H9 (cell line): ENCODE measurements at regions not wholly inside any gene's neighbourhood (a gene's known extent, or its start where the extent isn't known, plus 50 kb on each side); places are given as distances from the start of the nearest gene placed in this dataset.

ENCODE experiments used
- DNase-seq: peaks from one replicate; pipeline ENCODE4 v3.0.0-alpha.2; 2017
- H2AFZ ChIP-seq: one replicate; pipeline ENCODE4 v1.6.1; 2013; ENCODE audit warnings: mild to moderate bottlenecking, low read length, control low read depth, moderate library complexity
- H2AK5ac ChIP-seq: 2 replicates; pipeline ENCODE4 v1.6.1; 2013; ENCODE audit warnings: low read length, control low read depth, mixed read lengths; ENCODE audit not compliant: insufficient read length
- H2BK120ac ChIP-seq: one replicate; pipeline ENCODE4 v1.6.1; 2013; ENCODE audit warnings: low read depth, mild to moderate bottlenecking, low read length, control low read depth, inconsistent platforms; ENCODE audit not compliant: poor library complexity, severe bottlenecking
- H2BK12ac ChIP-seq: 2 replicates; pipeline ENCODE4 v1.6.1; 2013; ENCODE audit warnings: low read length, control low read depth, mixed read lengths, low read depth; ENCODE audit not compliant: insufficient read length
- H2BK15ac ChIP-seq: 2 replicates; pipeline ENCODE4 v1.6.1; 2013; ENCODE audit warnings: low read depth, low read length, control low read depth
- H2BK20ac ChIP-seq: one replicate; pipeline ENCODE4 v1.6.1; 2013; ENCODE audit warnings: low read depth, mild to moderate bottlenecking, low read length, control low read depth, inconsistent platforms; ENCODE audit not compliant: poor library complexity, severe bottlenecking
- H2BK5ac ChIP-seq: 2 replicates; pipeline ENCODE4 v1.6.1; 2013; ENCODE audit warnings: low read length, control low read depth, mixed read lengths; ENCODE audit not compliant: insufficient read length
- H3K14ac ChIP-seq: 2 replicates; pipeline ENCODE4 v1.6.1; 2013; ENCODE audit warnings: low read length, control low read depth; ENCODE audit not compliant: insufficient read depth
- H3K18ac ChIP-seq: 2 replicates; pipeline ENCODE4 v1.6.1; 2013; ENCODE audit warnings: low read depth, mild to moderate bottlenecking, mixed read lengths, low read length, control low read depth; ENCODE audit not compliant: insufficient read length
- H3K23ac ChIP-seq: 2 replicates; pipeline ENCODE4 v1.6.1; 2013; ENCODE audit warnings: low read length, control low read depth, mixed read lengths, low read depth; ENCODE audit not compliant: insufficient read length
- H3K23me2 ChIP-seq: 2 replicates; pipeline ENCODE4 v1.6.1; 2013; ENCODE audit warnings: low read depth, mild to moderate bottlenecking, mixed read lengths, low read length, control low read depth; ENCODE audit not compliant: insufficient read length, poor library complexity, severe bottlenecking
- H3K27ac ChIP-seq: 2 replicates; pipeline ENCODE4 v1.5.1; 2013; ENCODE audit warnings: low read length, control low read depth, mixed read lengths, low read depth; ENCODE audit not compliant: insufficient read length
- H3K27me3 ChIP-seq: 2 replicates; pipeline ENCODE4 v1.6.1; 2013; ENCODE audit warnings: low read length, control low read depth, inconsistent platforms; ENCODE audit not compliant: insufficient read depth
- H3K4ac ChIP-seq: 2 replicates; pipeline ENCODE4 v1.6.1; 2013; ENCODE audit warnings: low read depth, mild to moderate bottlenecking, control low read depth, inconsistent platforms, low read length, moderate library complexity
- H3K4me1 ChIP-seq: 2 replicates; pipeline ENCODE4 v1.6.1; 2013; ENCODE audit warnings: low read length, control low read depth, inconsistent platforms; ENCODE audit not compliant: insufficient read depth
- H3K4me2 ChIP-seq: 2 replicates; pipeline ENCODE4 v1.6.1; 2013; ENCODE audit warnings: low read length, control low read depth, mixed read lengths; ENCODE audit not compliant: insufficient read length, insufficient read depth
- H3K56ac ChIP-seq: 2 replicates; pipeline ENCODE4 v1.6.1; 2013; ENCODE audit warnings: low read depth, mild to moderate bottlenecking, mixed read lengths, low read length, control low read depth; ENCODE audit not compliant: insufficient read length
- H3K79me1 ChIP-seq: 2 replicates; pipeline ENCODE4 v1.6.1; 2013; ENCODE audit warnings: low read depth, mild to moderate bottlenecking, moderate library complexity, low read length, control low read depth, inconsistent platforms; ENCODE audit not compliant: insufficient read depth, poor library complexity, severe bottlenecking
- H3K79me2 ChIP-seq: 2 replicates; pipeline ENCODE4 v1.6.1; 2013; ENCODE audit warnings: low read length, control low read depth, inconsistent platforms; ENCODE audit not compliant: insufficient read depth
- H3K9ac ChIP-seq: 2 replicates; pipeline ENCODE4 v1.6.1; 2013; ENCODE audit warnings: low read length, control low read depth, mixed read lengths; ENCODE audit not compliant: insufficient read length; ENCODE audit errors: extremely low read depth
- H3K9me3 ChIP-seq: one replicate; pipeline ENCODE4 v1.6.1; 2013; ENCODE audit warnings: low read depth, low read length, inconsistent platforms; ENCODE audit not compliant: control insufficient read depth
- H3T11ph ChIP-seq: one replicate; pipeline ENCODE4 v1.6.1; 2013; ENCODE audit warnings: mild to moderate bottlenecking, low read length, control low read depth, inconsistent platforms
- H4K20me1 ChIP-seq: one replicate; pipeline ENCODE4 v1.6.1; 2013; ENCODE audit not compliant: control insufficient read depth, insufficient read length, insufficient read depth
- H4K5ac ChIP-seq: 2 replicates; pipeline ENCODE4 v1.6.1; 2013; ENCODE audit warnings: low read depth, mild to moderate bottlenecking, mixed read lengths, low read length, control low read depth; ENCODE audit not compliant: insufficient read length
- H4K8ac ChIP-seq: replicated peaks from 2 replicates; pipeline ENCODE4 v1.6.1; 2013; ENCODE audit warnings: low read length, control low read depth, mixed read lengths, low read depth; ENCODE audit not compliant: insufficient read length
- H4K91ac ChIP-seq: 2 replicates; pipeline ENCODE4 v1.6.1; 2013; ENCODE audit warnings: low read depth, mild to moderate bottlenecking, moderate library complexity, mixed read lengths, low read length, control low read depth; ENCODE audit not compliant: insufficient read length
- H3K27ac Mint-ChIP-seq, 3 experiments: 2 replicates in 2 of 3; 3 replicates in 1 of 3; pipeline ENCODE4 v1.8.0; 2020 to 2021; ENCODE audit warnings: mixed read lengths in 3 of 3, mild to moderate bottlenecking in 1 of 3, moderate library complexity in 1 of 3
- H3K27me3 Mint-ChIP-seq: 2 replicates; pipeline ENCODE4 v1.8.0; 2021; ENCODE audit warnings: low read depth, mild to moderate bottlenecking, moderate library complexity, mixed read lengths
- H3K36me3 Mint-ChIP-seq, 3 experiments: 2 replicates in 2 of 3; 3 replicates in 1 of 3; pipeline ENCODE4 v1.8.0; 2020 to 2021; ENCODE audit warnings: low read depth in 3 of 3, mixed read lengths in 3 of 3; ENCODE audit not compliant: insufficient read depth in 1 of 3
- H3K4me1 Mint-ChIP-seq, 2 experiments: 2 replicates each; pipeline ENCODE4 v1.8.0; 2020; ENCODE audit warnings: mixed read lengths in 2 of 2
- H3K4me3 Mint-ChIP-seq, 2 experiments: 2 replicates in 1 of 2; 3 replicates in 1 of 2; pipeline ENCODE4 v1.8.0; 2020 to 2021; ENCODE audit warnings: mild to moderate bottlenecking in 2 of 2, mixed read lengths in 2 of 2, moderate library complexity in 1 of 2
- H3K9me3 Mint-ChIP-seq, 2 experiments: 2 replicates in 1 of 2; 3 replicates in 1 of 2; pipeline ENCODE4 v1.8.0; 2020; ENCODE audit warnings: mild to moderate bottlenecking in 2 of 2, mixed read lengths in 2 of 2, moderate library complexity in 1 of 2
- WGBS: extraction: QIAGEN DNeasy Blood & Tissue Kit; methylation state at CpG from one replicate; pipeline ENCODE4 v1.1.7; 2013; ENCODE audit warnings: missing lambda C conversion rate, low lambda C conversion rate, mixed read lengths; ENCODE audit not compliant: insufficient read length; ENCODE audit errors: extremely low coverage; 5-methylcytosine and 5-hydroxymethylcytosine counted together
- TF ChIP-seq, protein P1 (sequence below): fragments of 200-600 bp; sonication (generic); conservative IDR thresholded peaks from 3 replicates; pipeline ENCODE4 v1.8.0; 2021; ENCODE audit warnings: antibody characterized with exemption, mild to moderate bottlenecking

GRCh38 chr11:127620671-127621070 is 620.1 kb upstream of the KIRREL3 start:
- Histone ChIP-seq H2BK20ac (no peak overlapping the region), H3K4me2 (no peak overlapping the region), H2BK15ac (no peak overlapping the region), H4K5ac (no peak overlapping the region), H3T11ph (no peak overlapping the region), H3K79me1 (no peaks in the 10 kb centered on the region), H2BK5ac (no peak overlapping the region), H3K14ac (no peak overlapping the region), H4K91ac (no peak overlapping the region), H3K18ac (no peak overlapping the region), H3K23ac (no peak overlapping the region), H2AK5ac (no peak overlapping the region), H4K20me1 (no peaks in the 10 kb centered on the region), H3K9ac (no peak overlapping the region), H2BK120ac (no peak overlapping the region), H3K56ac (no peak overlapping the region), H3K4ac (no peak overlapping the region), H3K4me1 (no peaks in the 10 kb centered on the region), H3K79me2 (no peaks in the 10 kb centered on the region), H3K23me2 (no peaks in the 10 kb centered on the region), H2AFZ (no peak overlapping the region), H3K27ac (no peak overlapping the region), H3K27me3 (no peaks in the 10 kb centered on the region), H4K8ac (no peak overlapping the region), H3K9me3 (no peaks in the 10 kb centered on the region), H2BK12ac (no peak overlapping the region)
- Mint-ChIP-seq H3K36me3 (no peaks in the 10 kb centered on the region), H3K9me3 (no peaks in the 10 kb centered on the region), H3K4me3 (no peak overlapping the region), H3K27me3 (no peaks in the 10 kb centered on the region), H3K4me1 (peaks cover 3 to 4% of the 10 kb centered on the region in 2 experiments; a peak in 3 of 4 replicates), H3K27ac (no peak overlapping the region)
- no peak for DNase-seq
- WGBS = no CpG with 5 or more reads among the region's 4 CpGs
- TF ChIP-seq, protein P1, sequence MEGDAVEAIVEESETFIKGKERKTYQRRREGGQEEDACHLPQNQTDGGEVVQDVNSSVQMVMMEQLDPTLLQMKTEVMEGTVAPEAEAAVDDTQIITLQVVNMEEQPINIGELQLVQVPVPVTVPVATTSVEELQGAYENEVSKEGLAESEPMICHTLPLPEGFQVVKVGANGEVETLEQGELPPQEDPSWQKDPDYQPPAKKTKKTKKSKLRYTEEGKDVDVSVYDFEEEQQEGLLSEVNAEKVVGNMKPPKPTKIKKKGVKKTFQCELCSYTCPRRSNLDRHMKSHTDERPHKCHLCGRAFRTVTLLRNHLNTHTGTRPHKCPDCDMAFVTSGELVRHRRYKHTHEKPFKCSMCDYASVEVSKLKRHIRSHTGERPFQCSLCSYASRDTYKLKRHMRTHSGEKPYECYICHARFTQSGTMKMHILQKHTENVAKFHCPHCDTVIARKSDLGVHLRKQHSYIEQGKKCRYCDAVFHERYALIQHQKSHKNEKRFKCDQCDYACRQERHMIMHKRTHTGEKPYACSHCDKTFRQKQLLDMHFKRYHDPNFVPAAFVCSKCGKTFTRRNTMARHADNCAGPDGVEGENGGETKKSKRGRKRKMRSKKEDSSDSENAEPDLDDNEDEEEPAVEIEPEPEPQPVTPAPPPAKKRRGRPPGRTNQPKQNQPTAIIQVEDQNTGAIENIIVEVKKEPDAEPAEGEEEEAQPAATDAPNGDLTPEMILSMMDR = no peak
